Trophoblast cell (in vitro differentiated cells and primary cell): ENCODE measurements at regions not wholly inside any gene's neighbourhood (a gene's known extent, or its start where the extent isn't known, plus 50 kb on each side); places are given as distances from the start of the nearest gene placed in this dataset.

Source experiments
- DNase-seq, 2 donors: peaks; one replicate each; pipeline ENCODE4 v3.0.0-alpha.2; 2016
- H2AFZ ChIP-seq: 2 replicates; pipeline ENCODE4 v1.6.1; 2013; ENCODE audit warnings: low read length, moderate library complexity, mild to moderate bottlenecking; ENCODE audit not compliant: insufficient read depth, poor library complexity
- H2AK5ac ChIP-seq: 2 replicates; pipeline ENCODE4 v1.6.1; 2013; ENCODE audit warnings: mild to moderate bottlenecking, low read length
- H2BK120ac ChIP-seq: 2 replicates; pipeline ENCODE4 v1.6.1; 2013; ENCODE audit warnings: low read length, mild to moderate bottlenecking, moderate library complexity; ENCODE audit not compliant: insufficient read depth, poor library complexity
- H2BK12ac ChIP-seq: 2 replicates; pipeline ENCODE4 v1.6.1; 2013; ENCODE audit warnings: mild to moderate bottlenecking, low read length, moderate library complexity
- H2BK5ac ChIP-seq: 2 replicates; pipeline ENCODE4 v1.6.1; 2013; ENCODE audit warnings: low read length, low read depth, moderate library complexity, mild to moderate bottlenecking; ENCODE audit not compliant: poor library complexity
- H3K14ac ChIP-seq: 2 replicates; pipeline ENCODE4 v1.6.1; 2013; ENCODE audit warnings: mild to moderate bottlenecking, low read length
- H3K18ac ChIP-seq: 2 replicates; pipeline ENCODE4 v1.6.1; 2013; ENCODE audit warnings: mild to moderate bottlenecking, low read length
- H3K23ac ChIP-seq: 2 replicates; pipeline ENCODE4 v1.6.1; 2013; ENCODE audit warnings: low read length
- H3K27ac ChIP-seq: 2 replicates; pipeline ENCODE4 v1.5.1; 2013; ENCODE audit warnings: low read depth, mild to moderate bottlenecking, inconsistent platforms, low read length, moderate library complexity
- H3K27me3 ChIP-seq: 2 replicates; pipeline ENCODE4 v1.6.1; 2013; ENCODE audit warnings: inconsistent platforms, mild to moderate bottlenecking, low read length, moderate library complexity; ENCODE audit not compliant: insufficient read depth
- H3K36me3 ChIP-seq, 2 experiments: 1 replicate in 1 of 2; 2 replicates in 1 of 2; pipeline ENCODE4 v1.6.1; 2013; ENCODE audit warnings: low read length in 2 of 2, mild to moderate bottlenecking in 2 of 2, moderate library complexity in 1 of 2; ENCODE audit not compliant: insufficient read depth in 2 of 2, control insufficient read depth in 1 of 2
- H3K4ac ChIP-seq: 2 replicates; pipeline ENCODE4 v1.6.1; 2013; ENCODE audit warnings: low read depth, mild to moderate bottlenecking, low read length, moderate library complexity
- H3K4me1 ChIP-seq, 2 experiments: 1 replicate in 1 of 2; 2 replicates in 1 of 2; pipeline ENCODE4 v1.6.1; 2013; ENCODE audit warnings: low read length in 2 of 2, mild to moderate bottlenecking in 2 of 2, moderate library complexity in 1 of 2; ENCODE audit not compliant: insufficient read depth in 2 of 2, control insufficient read depth in 1 of 2
- H3K4me2 ChIP-seq: 2 replicates; pipeline ENCODE4 v1.6.1; 2013; ENCODE audit warnings: inconsistent platforms, mild to moderate bottlenecking, low read length, moderate library complexity
- H3K4me3 ChIP-seq: 2 replicates; pipeline ENCODE4 v1.5.1; 2013; ENCODE audit warnings: mild to moderate bottlenecking, low read depth, low read length, inconsistent platforms
- H3K79me1 ChIP-seq: one replicate; pipeline ENCODE4 v1.6.1; 2013; ENCODE audit warnings: low read length
- H3K79me2 ChIP-seq: 2 replicates; pipeline ENCODE4 v1.6.1; 2013; ENCODE audit warnings: low read length, mild to moderate bottlenecking; ENCODE audit not compliant: control insufficient read depth, insufficient read depth, poor library complexity
- H3K9ac ChIP-seq: 2 replicates; pipeline ENCODE4 v1.6.1; 2013; ENCODE audit warnings: mild to moderate bottlenecking, low read length
- H3K9me3 ChIP-seq: 2 replicates; pipeline ENCODE4 v1.6.1; 2013; ENCODE audit warnings: low read depth, mild to moderate bottlenecking, control low read depth, inconsistent platforms, low read length; ENCODE audit not compliant: insufficient read depth
- H4K12ac ChIP-seq: 2 replicates; pipeline ENCODE4 v1.6.1; 2013; ENCODE audit warnings: low read depth, mild to moderate bottlenecking, low read length, moderate library complexity
- H4K8ac ChIP-seq: 2 replicates; pipeline ENCODE4 v1.6.1; 2013; ENCODE audit warnings: low read depth, mild to moderate bottlenecking, low read length, moderate library complexity
- H4K91ac ChIP-seq: one replicate; pipeline ENCODE4 v1.6.1; 2013; ENCODE audit warnings: low read depth, mild to moderate bottlenecking, low read length, moderate library complexity
- WGBS: extraction: QIAGEN DNeasy Blood & Tissue Kit; methylation state at CpG from one replicate; pipeline ENCODE4 v1.1.7; 2013; ENCODE audit warnings: missing lambda C conversion rate; ENCODE audit not compliant: insufficient read length, insufficient coverage; ENCODE audit errors: extremely low coverage; 5-methylcytosine and 5-hydroxymethylcytosine counted together

DNA sequence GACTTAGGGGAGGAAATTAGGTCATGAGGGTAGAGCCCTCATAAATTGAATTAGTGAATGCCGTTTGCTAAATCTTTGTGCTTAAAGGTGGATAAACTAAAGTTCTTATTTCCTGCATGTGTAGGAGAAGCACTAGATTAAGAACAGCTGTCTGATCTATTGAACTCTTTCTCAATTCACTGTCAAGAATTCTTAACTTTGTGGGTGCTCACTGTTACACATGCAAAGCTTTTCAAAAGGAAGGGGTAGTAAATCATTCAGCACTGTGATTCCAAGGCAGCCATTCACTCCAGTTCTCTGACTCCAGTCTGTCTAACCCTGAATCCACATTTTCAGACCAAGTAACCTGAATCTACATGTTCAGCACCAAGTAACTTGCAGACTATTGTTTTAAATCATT is 1520.1 kb downstream of the PCDH18 start:
- H3K36me3 ChIP-seq: no peaks in the 10 kb centered on the region
- no peak overlapping the region for H3K27ac ChIP-seq
- no peaks in the 10 kb centered on the region for H3K27me3 ChIP-seq
- H3K4ac ChIP-seq: no peak overlapping the region
- no peak overlapping the region for H2BK120ac ChIP-seq
- H3K9me3 ChIP-seq: peaks cover 2% of the 10 kb centered on the region
- H3K79me2 ChIP-seq: no peaks in the 10 kb centered on the region
- peaks cover 0 to 3% of the 10 kb centered on the region in 2 experiments for H3K4me1 ChIP-seq
- H4K12ac ChIP-seq: no peak overlapping the region
- H4K91ac ChIP-seq: no peak overlapping the region
- H3K18ac ChIP-seq: no peak overlapping the region
- no peaks in the 10 kb centered on the region for H3K79me1 ChIP-seq
- DNase-seq: no peak
- H2AK5ac ChIP-seq: no peak overlapping the region
- no peak overlapping the region for H3K23ac ChIP-seq
- no peak overlapping the region for H4K8ac ChIP-seq
- H3K14ac ChIP-seq: no peak overlapping the region
- no CpG with 5 or more reads among the region's 1 CpG for WGBS
- no peak overlapping the region for H2BK12ac ChIP-seq
- no peak overlapping the region for H3K9ac ChIP-seq
- no peak overlapping the region for H2AFZ ChIP-seq
- no peak overlapping the region for H2BK5ac ChIP-seq
- no peak overlapping the region for H3K4me3 ChIP-seq
- H3K4me2 ChIP-seq: no peak overlapping the region

DNA sequence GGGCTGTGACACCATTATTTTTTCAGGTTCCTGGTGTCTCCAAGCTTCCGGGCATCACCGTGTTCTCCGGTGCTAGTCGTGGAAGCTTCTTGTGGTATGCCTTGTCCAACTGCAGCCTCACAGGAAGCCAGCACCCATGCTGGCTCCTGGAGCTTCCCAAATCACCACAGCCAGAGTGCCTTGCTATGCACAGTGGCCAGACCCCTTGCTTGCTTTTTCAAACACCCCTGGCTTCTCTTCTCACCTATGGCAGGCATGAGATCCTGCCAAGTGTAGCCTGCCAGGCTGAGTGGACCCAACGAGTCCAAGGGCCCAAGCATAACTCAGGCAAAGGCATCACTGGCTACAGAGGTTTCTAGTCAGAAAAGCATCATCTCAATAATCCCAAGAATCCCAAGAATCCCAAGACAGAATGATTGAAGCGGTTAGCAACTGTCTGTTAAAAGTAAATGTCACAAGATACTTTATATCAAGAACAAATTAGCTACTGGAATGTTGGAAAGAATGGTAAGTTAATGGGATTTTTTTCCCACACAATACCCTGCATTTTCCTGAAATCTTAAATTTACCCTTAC is 1522.9 kb downstream of the PCDH18 start:
- Histone ChIP-seq H4K12ac (no peak overlapping the region), H3K4me2 (no peak overlapping the region), H4K8ac (no peak overlapping the region), H3K79me1 (no peaks in the 10 kb centered on the region), H2AFZ (no peak overlapping the region), H3K27me3 (no peaks in the 10 kb centered on the region), H3K18ac (no peak overlapping the region), H3K79me2 (no peaks in the 10 kb centered on the region), H3K27ac (no peak overlapping the region), H3K23ac (no peak overlapping the region), H2BK12ac (no peak overlapping the region), H4K91ac (no peak overlapping the region), H3K36me3 (no peaks in the 10 kb centered on the region), H3K4me3 (no peak overlapping the region), H3K4me1 (peaks cover 0 to 3% of the 10 kb centered on the region in 2 experiments), H3K9ac (no peak overlapping the region), H3K9me3 (peaks cover 2% of the 10 kb centered on the region), H3K4ac (no peak overlapping the region), H2BK120ac (no peak overlapping the region), H2BK5ac (no peak overlapping the region), H2AK5ac (no peak overlapping the region), H3K14ac (no peak overlapping the region)
- no peak for DNase-seq
- WGBS: no CpG with 5 or more reads among the region's 6 CpGs

DNA sequence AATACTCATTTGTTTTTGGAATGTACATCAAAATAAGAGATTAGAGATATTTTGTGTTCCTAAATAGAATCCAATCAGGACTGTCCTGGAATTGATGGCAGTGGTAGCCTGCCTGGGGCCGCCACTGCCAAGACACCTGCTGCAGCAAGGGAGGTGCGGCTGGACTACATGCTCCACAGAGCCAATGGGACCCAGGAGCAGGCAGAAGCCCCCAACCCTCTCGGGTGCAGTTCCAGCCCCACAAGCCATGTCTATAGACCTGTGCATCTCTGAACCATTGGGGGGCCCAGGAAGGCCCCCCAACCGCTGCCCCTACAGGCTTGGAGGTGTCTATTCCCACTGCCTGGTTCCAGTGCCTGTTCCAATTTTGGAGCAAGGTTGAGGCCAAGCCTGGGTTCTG is 1524.3 kb downstream of the PCDH18 start:
- H3K9ac ChIP-seq: no peak overlapping the region
- no peak overlapping the region for H2AFZ ChIP-seq
- H3K4me2 ChIP-seq: no peak overlapping the region
- H4K8ac ChIP-seq: no peak overlapping the region
- no peak overlapping the region for H3K23ac ChIP-seq
- H3K4me1 ChIP-seq: peaks cover 0 to 3% of the 10 kb centered on the region in 2 experiments
- H2BK120ac ChIP-seq: no peak overlapping the region
- no peak overlapping the region for H2AK5ac ChIP-seq
- WGBS: no CpG with 5 or more reads among the region's 4 CpGs
- H3K27me3 ChIP-seq: no peaks in the 10 kb centered on the region
- H3K79me2 ChIP-seq: no peaks in the 10 kb centered on the region
- no peak overlapping the region for H3K14ac ChIP-seq
- no peak overlapping the region for H3K18ac ChIP-seq
- H2BK5ac ChIP-seq: no peak overlapping the region
- no peaks in the 10 kb centered on the region for H3K79me1 ChIP-seq
- no peak overlapping the region for H2BK12ac ChIP-seq
- no peak overlapping the region for H4K12ac ChIP-seq
- peaks cover 2% of the 10 kb centered on the region for H3K9me3 ChIP-seq
- no peaks in the 10 kb centered on the region for H3K36me3 ChIP-seq
- DNase-seq: no peak
- no peak overlapping the region for H3K4ac ChIP-seq
- H4K91ac ChIP-seq: no peak overlapping the region
- no peak overlapping the region for H3K27ac ChIP-seq
- no peak overlapping the region for H3K4me3 ChIP-seq

DNA sequence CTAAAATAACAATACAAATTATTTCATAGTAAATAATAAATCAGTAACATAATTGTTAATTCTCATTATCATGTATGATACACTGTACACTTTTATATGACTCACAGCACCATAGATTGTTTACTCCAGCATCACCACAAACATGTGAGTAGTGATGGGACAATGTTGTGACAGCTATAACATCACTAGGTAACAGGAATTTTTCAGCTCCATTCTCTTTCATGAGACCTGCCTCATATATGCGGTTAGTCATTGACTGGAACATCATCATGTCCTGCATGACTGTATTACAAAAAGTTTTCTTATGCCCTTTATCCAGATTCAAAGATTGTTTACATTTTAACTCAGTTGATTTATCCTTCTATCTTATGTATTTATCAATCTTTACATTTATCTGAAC is 1530.0 kb downstream of the PCDH18 start:
- H3K79me2 ChIP-seq: no peaks in the 10 kb centered on the region
- no peaks in the 10 kb centered on the region for H3K9me3 ChIP-seq
- no peak overlapping the region for H3K4me2 ChIP-seq
- no peak overlapping the region for H4K91ac ChIP-seq
- H3K9ac ChIP-seq: no peak overlapping the region
- no peak overlapping the region for H3K18ac ChIP-seq
- no peak overlapping the region for H3K4ac ChIP-seq
- no peaks in the 10 kb centered on the region for H3K4me1 ChIP-seq
- no peak overlapping the region for H2AFZ ChIP-seq
- H3K23ac ChIP-seq: no peak overlapping the region
- H2BK12ac ChIP-seq: no peak overlapping the region
- H3K27ac ChIP-seq: no peak overlapping the region
- H3K4me3 ChIP-seq: no peak overlapping the region
- no peak overlapping the region for H2BK120ac ChIP-seq
- H3K79me1 ChIP-seq: no peaks in the 10 kb centered on the region
- no peak overlapping the region for H4K8ac ChIP-seq
- H3K14ac ChIP-seq: no peak overlapping the region
- H2AK5ac ChIP-seq: no peak overlapping the region
- H3K36me3 ChIP-seq: no peaks in the 10 kb centered on the region
- no peaks in the 10 kb centered on the region for H3K27me3 ChIP-seq
- no CpG with 5 or more reads among the region's 1 CpG for WGBS
- H4K12ac ChIP-seq: no peak overlapping the region
- DNase-seq: peak in 1 of 2 donors; percentile 8
- no peak overlapping the region for H2BK5ac ChIP-seq
